PFSK-1 (cell line): ENCODE measurements at regions not wholly inside any gene's neighbourhood (a gene's known extent, or its start where the extent isn't known, plus 50 kb on each side); places are given as distances from the start of the nearest gene placed in this dataset.

Experiments
- FOXP2 ChIP-seq: optimal IDR thresholded peaks from 2 replicates; pipeline ENCODE3; 2011; ENCODE audit warnings: borderline replicate concordance, control low read depth, inconsistent platforms; ENCODE audit not compliant: insufficient read depth; ENCODE audit errors: extremely low read length, extremely low read depth
- POLR2AphosphoS5 ChIP-seq: IDR thresholded peaks from 2 replicates; pipeline ENCODE4 v1.6.1; 2012; ENCODE audit warnings: low read depth, mild to moderate bottlenecking, control low read depth, low read length, moderate library complexity
- SIN3A ChIP-seq: IDR thresholded peaks from 2 replicates; pipeline ENCODE4 v1.6.1; 2012; ENCODE audit warnings: mild to moderate bottlenecking, low read length, moderate library complexity, borderline replicate concordance; ENCODE audit not compliant: insufficient read depth
- TAF1 ChIP-seq: IDR thresholded peaks from 2 replicates; pipeline ENCODE4 v1.6.1; 2012; ENCODE audit warnings: low read length, control low read depth, borderline replicate concordance; ENCODE audit not compliant: insufficient read depth
- TF ChIP-seq, protein P1 (sequence below), 2 experiments: IDR thresholded peaks; 2 replicates each; pipeline versions ENCODE4 v1.6.1 to v1.8.0; 2011 to 2012; ENCODE audit warnings: low read depth in 2 of 2, low read length in 2 of 2, control low read depth in 1 of 2, inconsistent platforms in 1 of 2, mild to moderate bottlenecking in 1 of 2, moderate library complexity in 1 of 2; ENCODE audit not compliant: insufficient read depth in 1 of 2

DNA sequence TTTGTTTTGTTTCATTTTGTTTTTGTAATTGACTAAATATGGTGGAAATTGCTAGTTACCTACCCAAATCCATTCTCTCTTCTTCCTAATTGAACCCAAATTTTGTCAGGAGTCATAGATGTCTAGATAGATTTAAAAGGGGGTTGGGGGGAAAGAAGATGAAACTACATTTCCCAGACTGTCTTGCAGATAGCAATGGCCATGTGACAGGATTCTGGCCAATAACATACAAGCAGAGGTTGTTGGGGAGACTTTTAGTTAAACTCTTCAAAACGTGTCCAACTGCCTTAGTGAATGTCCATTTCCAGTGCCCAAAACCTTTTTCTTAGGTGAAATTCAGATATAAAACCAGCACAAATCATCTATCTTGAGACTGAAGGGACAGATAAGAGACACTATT is 583.9 kb upstream of the API5 start:
- TF ChIP-seq SIN3A (no peak), FOXP2 (no peak), TAF1 (no peak), POLR2AphosphoS5 (no peak)
- TF ChIP-seq, protein P1, sequence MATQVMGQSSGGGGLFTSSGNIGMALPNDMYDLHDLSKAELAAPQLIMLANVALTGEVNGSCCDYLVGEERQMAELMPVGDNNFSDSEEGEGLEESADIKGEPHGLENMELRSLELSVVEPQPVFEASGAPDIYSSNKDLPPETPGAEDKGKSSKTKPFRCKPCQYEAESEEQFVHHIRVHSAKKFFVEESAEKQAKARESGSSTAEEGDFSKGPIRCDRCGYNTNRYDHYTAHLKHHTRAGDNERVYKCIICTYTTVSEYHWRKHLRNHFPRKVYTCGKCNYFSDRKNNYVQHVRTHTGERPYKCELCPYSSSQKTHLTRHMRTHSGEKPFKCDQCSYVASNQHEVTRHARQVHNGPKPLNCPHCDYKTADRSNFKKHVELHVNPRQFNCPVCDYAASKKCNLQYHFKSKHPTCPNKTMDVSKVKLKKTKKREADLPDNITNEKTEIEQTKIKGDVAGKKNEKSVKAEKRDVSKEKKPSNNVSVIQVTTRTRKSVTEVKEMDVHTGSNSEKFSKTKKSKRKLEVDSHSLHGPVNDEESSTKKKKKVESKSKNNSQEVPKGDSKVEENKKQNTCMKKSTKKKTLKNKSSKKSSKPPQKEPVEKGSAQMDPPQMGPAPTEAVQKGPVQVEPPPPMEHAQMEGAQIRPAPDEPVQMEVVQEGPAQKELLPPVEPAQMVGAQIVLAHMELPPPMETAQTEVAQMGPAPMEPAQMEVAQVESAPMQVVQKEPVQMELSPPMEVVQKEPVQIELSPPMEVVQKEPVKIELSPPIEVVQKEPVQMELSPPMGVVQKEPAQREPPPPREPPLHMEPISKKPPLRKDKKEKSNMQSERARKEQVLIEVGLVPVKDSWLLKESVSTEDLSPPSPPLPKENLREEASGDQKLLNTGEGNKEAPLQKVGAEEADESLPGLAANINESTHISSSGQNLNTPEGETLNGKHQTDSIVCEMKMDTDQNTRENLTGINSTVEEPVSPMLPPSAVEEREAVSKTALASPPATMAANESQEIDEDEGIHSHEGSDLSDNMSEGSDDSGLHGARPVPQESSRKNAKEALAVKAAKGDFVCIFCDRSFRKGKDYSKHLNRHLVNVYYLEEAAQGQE (IDR thresholded peaks at IDR 0.05; ENCODE audit: insufficient read depth in 1 of 2, low read depth in 2 of 2, low read length in 2 of 2), result no peak

DNA sequence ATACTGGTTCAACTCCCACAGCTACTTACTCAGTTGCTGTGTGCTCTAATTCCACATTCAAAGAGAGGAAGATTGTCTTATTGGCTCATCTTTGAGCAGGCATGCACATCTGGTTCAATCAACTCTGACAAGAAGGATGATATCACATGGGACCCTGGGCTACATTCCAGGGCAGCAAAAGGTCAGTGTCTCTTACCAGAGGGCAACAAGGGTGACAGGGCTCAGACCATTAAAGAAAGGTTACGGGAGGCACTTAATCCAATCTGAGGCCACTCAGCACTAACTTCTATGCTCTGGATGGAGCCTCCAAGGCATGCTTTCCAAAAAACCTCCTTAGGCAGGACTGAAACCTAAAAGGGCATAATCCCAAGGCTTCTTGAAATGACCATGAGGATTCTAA is 549.4 kb upstream of the API5 start:
- TF ChIP-seq FOXP2, result no peak
- TF ChIP-seq SIN3A, result no peak
- TF ChIP-seq, protein P1 (IDR thresholded peaks at IDR 0.05; ENCODE audit: insufficient read depth in 1 of 2, low read depth in 2 of 2, low read length in 2 of 2), result no peak
- no peak for TF ChIP-seq POLR2AphosphoS5
- no peak for TF ChIP-seq TAF1

DNA sequence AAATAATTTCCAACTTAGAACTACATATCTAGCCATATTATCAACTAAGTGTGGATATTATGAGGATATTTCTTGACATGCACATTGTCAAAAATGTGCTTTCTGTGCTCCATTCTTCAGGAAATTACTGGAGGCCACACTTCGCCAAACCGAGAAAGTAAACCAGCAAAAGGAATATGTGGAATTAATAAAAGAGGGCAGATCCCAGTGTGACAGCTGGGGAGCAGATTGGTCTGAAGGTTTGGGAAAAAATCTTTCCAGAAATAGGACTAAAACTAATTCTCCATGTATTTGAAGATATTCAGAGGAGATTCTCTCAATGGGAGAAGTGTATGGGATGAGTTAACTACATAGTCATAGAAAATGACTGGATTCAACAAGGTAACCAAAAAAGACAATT is 546.9 kb upstream of the API5 start:
- TF ChIP-seq POLR2AphosphoS5, result no peak
- no peak for TF ChIP-seq SIN3A
- TF ChIP-seq, protein P1 (IDR thresholded peaks at IDR 0.05; ENCODE audit: insufficient read depth in 1 of 2, low read depth in 2 of 2, low read length in 2 of 2), result no peak
- TF ChIP-seq FOXP2, result no peak
- no peak for TF ChIP-seq TAF1

DNA sequence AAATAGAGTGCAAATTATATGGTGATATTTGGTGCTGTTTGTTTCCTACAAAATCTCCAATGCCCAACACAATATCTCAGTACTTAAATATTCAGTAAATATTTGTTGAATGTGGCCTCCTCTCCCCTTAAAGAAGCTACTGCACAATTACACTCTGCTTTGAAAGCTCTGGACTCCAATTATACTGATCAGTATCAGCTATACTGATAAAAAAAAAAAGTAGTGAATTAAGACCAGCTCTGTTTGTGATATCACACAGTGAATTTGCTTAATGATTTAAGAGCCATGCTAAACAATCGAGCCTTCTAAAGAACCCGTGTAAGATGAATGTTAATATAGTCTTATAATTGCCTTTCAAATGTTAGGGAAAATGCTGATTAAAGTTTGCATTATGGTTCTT is 543.2 kb upstream of the API5 start:
- TF ChIP-seq TAF1, result no peak
- no peak for TF ChIP-seq POLR2AphosphoS5
- TF ChIP-seq, protein P1 (IDR thresholded peaks at IDR 0.05; ENCODE audit: insufficient read depth in 1 of 2, low read depth in 2 of 2, low read length in 2 of 2), result no peak
- TF ChIP-seq FOXP2, result no peak
- TF ChIP-seq SIN3A, result no peak

DNA sequence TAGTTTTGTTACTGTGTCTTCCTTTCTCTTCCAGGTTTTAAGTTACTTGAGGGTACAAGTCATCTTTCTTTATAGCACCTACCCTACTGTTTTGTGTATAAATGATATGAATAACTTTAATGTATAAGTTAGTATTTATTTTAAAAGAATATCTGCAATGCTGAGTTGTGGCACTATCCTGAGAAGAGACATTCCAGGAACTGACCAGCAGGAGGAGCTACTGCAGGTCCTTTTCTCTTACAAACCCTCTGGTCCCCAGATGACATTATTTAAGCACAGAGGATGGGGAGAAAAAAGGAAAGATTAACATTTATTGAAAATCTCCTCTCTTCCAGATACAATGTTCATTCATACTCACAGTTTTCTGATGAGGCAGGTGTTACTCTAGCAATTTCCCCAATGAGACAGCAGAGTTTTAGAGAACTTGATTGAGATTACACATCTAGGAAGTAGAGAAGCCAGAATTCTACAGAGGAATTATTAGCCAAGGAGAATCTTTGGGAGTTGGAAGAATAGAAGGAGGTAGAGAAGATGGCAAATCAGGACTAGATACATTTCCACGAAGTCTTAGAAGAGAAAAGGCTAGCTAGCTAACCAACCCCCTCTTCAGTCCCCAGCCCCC is 541.2 kb upstream of the API5 start:
- TF ChIP-seq FOXP2 (no peak), POLR2AphosphoS5 (no peak), TAF1 (no peak), SIN3A (no peak)
- TF ChIP-seq, protein P1 (IDR thresholded peaks at IDR 0.05; ENCODE audit: insufficient read depth in 1 of 2, low read depth in 2 of 2, low read length in 2 of 2), result no peak
